ENCODE measurements at regions not wholly inside any gene's neighbourhood (a gene's known extent, or its start where the extent isn't known, plus 50 kb on each side); places are given as distances from the start of the nearest gene placed in this dataset.

DNA sequence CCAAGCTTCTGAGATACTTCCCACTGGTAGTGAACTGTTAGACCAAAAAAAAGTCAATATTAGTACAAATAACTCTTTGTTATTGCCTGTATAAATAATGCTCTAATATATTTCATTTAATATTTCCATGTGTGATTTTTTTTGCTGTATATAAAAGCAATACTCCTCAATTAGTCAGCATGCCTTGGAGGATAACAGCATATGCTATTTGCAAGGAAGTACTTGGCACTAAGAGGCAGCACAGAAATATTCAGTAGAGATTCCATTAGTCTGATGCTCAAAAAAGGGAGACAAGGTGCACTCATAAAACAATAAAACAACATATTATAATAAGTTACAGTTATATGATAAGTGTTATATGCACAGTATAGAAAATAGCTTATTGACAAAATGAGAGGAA lies 296.6 kb upstream of the MPDZ start:
- H3K36me3 Mint-ChIP-seq (ENCODE audit: low read depth), result no peaks in the 10 kb centered on the region
- no peak overlapping the region for H3K4me3 Mint-ChIP-seq
- no peaks in the 10 kb centered on the region for H3K4me1 Mint-ChIP-seq

DNA sequence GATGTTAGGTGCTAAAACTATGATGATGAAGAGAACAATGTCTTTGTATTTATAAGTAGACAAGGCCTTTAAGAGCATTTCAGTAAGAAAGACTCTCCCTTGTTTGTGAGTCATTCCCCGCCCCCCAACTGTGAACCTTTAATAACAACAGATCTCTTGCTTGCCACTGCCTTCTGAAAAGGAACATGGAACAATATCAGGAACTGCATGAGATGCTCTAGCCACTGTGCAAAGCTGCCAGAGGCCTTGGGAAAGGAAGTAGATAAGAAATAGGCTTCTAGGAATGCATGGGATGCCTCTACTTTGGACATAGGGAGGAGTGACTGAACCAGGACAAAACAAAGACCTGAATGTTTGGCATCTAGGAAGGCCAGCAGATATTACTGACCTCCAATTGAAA lies 296.1 kb upstream of the MPDZ start:
- no peaks in the 10 kb centered on the region for H3K27me3 Mint-ChIP-seq
- POLR2A ChIA-PET, result no interaction called here
- ATAC-seq (ENCODE audit: low read depth), result no peak
- TF ChIP-seq, protein P1, sequence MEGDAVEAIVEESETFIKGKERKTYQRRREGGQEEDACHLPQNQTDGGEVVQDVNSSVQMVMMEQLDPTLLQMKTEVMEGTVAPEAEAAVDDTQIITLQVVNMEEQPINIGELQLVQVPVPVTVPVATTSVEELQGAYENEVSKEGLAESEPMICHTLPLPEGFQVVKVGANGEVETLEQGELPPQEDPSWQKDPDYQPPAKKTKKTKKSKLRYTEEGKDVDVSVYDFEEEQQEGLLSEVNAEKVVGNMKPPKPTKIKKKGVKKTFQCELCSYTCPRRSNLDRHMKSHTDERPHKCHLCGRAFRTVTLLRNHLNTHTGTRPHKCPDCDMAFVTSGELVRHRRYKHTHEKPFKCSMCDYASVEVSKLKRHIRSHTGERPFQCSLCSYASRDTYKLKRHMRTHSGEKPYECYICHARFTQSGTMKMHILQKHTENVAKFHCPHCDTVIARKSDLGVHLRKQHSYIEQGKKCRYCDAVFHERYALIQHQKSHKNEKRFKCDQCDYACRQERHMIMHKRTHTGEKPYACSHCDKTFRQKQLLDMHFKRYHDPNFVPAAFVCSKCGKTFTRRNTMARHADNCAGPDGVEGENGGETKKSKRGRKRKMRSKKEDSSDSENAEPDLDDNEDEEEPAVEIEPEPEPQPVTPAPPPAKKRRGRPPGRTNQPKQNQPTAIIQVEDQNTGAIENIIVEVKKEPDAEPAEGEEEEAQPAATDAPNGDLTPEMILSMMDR (IDR thresholded peaks at IDR 0.05), result no peak
- no peak for DNase-seq
- no peaks in the 10 kb centered on the region for H3K36me3 Mint-ChIP-seq (ENCODE audit: low read depth)
- intact Hi-C loops (cut with micrococcal nuclease), result no loop called here
- H3K4me1 Mint-ChIP-seq, result no peaks in the 10 kb centered on the region
- H3K4me3 Mint-ChIP-seq, result no peak overlapping the region
- peaks cover 9% of the 10 kb centered on the region for H3K9me3 Mint-ChIP-seq
- CTCF ChIA-PET, result no interaction called here
- H3K27ac Mint-ChIP-seq, result no peak overlapping the region

More for the DNA sequence above, 296.6 kb upstream of the MPDZ start:
- ChIA-PET POLR2A (no interaction called here), CTCF (no interaction called here)
- H3K9me3 Mint-ChIP-seq, result peaks cover 9% of the 10 kb centered on the region
- H3K27me3 Mint-ChIP-seq, result no peaks in the 10 kb centered on the region
- DNase-seq (no peak), ATAC-seq (ENCODE audit: low read depth) (no peak)
- intact Hi-C loops (cut with micrococcal nuclease), result no loop called here
- H3K27ac Mint-ChIP-seq, result no peak overlapping the region
- TF ChIP-seq, protein P1 (IDR thresholded peaks at IDR 0.05), result no peak

DNA sequence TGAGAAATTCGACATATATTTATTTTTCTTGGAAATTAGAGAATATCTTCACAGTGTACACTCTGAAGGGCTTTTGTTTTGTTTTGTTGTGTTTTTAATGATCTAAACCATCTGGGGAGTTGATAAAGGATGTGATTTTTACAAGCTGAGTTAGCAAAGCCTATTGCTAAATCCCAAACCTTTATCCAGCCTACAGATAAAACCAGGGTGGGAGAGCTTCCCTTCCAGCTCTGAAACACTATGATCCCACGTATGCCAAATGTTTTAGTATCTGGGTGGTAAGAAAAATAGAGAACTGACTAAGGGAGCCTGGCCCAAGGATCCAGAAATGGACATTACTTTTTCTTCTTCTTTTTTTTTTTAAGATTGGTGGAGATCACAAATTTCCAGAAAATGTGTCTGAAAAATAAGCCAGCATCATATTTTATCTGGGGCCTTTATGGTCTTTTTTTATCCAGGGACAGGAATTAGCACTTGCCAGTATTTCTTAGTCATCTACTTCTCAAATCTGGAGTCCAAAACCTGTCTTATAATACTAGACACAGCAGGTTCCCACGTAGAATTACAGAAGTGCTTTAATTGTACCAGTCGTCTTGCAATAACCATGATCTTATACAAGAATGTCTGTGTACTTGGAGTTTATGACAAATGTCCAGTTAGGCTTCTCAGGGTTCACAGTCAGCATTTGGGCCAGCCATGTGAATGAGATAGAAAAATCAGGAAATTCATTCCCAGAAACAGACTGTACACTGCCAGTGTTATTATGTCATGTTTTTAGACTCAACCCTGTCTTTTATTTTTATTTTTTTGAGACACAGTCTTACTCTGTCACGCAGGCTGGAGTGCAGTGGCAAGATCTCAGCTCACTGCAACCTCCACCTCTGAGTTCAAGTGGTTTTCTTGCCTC lies 290.8 kb upstream of the MPDZ start:
- TF ChIP-seq, protein P1 (IDR thresholded peaks at IDR 0.05), result no peak
- no peak for ATAC-seq (ENCODE audit: low read depth)
- Mint-ChIP-seq H3K36me3 (ENCODE audit: low read depth) (no peaks in the 10 kb centered on the region), H3K27me3 (peaks cover 5% of the 10 kb centered on the region), H3K27ac (no peak overlapping the region), H3K9me3 (peaks cover 2% of the 10 kb centered on the region), H3K4me1 (peaks cover 5% of the 10 kb centered on the region), H3K4me3 (no peak overlapping the region)
- ChIA-PET POLR2A (no interaction called here), CTCF (no interaction called here)
- DNase-seq, result no peak
- intact Hi-C loops (cut with micrococcal nuclease), result no loop called here

DNA sequence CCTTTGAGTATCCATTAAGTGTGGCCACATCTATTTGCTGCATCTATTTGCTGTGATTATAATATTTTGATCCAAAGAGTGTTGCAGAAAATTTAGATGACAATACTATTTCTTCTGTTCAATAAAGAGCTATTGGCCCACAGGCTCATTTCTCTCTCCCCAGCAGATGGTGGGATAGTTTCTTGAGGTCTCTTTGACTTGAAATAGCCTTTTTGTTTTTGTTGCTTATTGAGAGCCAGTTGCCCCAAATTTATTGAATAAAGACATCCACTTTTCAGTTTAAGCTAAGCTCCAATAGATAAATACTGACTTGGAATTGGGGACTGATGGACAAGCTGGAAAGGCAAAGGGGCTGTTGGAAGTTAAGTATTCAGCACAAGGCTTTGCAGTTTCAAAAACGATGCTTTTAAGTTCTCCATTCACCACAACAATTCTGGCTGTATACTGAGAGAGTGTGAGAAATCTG lies 290.1 kb upstream of the MPDZ start:
- DNase-seq, result no peak
- Mint-ChIP-seq H3K4me1 (peaks cover 5% of the 10 kb centered on the region), H3K27me3 (peaks cover 5% of the 10 kb centered on the region)

More for the DNA sequence above, 290.1 kb upstream of the MPDZ start:
- Mint-ChIP-seq H3K9me3 (peaks cover 2% of the 10 kb centered on the region), H3K36me3 (ENCODE audit: low read depth) (no peaks in the 10 kb centered on the region), H3K27ac (no peak overlapping the region), H3K4me3 (no peak overlapping the region)
- intact Hi-C loops (cut with micrococcal nuclease), result loop anchor here (5.0 kb wide), 1 partner anchor 783 kb away; no protein-coding TSS in a partner anchor
- TF ChIP-seq, protein P1 (IDR thresholded peaks at IDR 0.05), result no peak
- POLR2A ChIA-PET, result no interaction called here
- no peak for ATAC-seq (ENCODE audit: low read depth)
- CTCF ChIA-PET, result no interaction called here
